SU-DHL-6 (cell line): ENCODE measurements at regions not wholly inside any gene's neighbourhood (a gene's known extent, or its start where the extent isn't known, plus 50 kb on each side); places are given as distances from the start of the nearest gene placed in this dataset.

ENCODE experiments used
- EZH2phosphoT487 ChIP-seq: fragments of 200-600 bp; sonication (generic), shearing (Covaris generic); conservative IDR thresholded peaks from 2 replicates; pipeline ENCODE4 v1.6.1; 2018; ENCODE audit warnings: mild to moderate bottlenecking, antibody characterized with exemption, low read length, moderate library complexity, mixed read lengths
- TF ChIP-seq, protein P1 (sequence below): fragments of 200-600 bp; sonication (generic); IDR thresholded peaks from one replicate; pipeline ENCODE4 v1.5.1; 2017; ENCODE audit warnings: antibody characterized with exemption, mild to moderate bottlenecking, low read length, moderate library complexity; ENCODE audit not compliant: insufficient read depth, poor library complexity, severe bottlenecking

GRCh38 chr15:66954601-66955000, 110.8 kb upstream of the SMAD3 start:
- TF ChIP-seq, protein P1, sequence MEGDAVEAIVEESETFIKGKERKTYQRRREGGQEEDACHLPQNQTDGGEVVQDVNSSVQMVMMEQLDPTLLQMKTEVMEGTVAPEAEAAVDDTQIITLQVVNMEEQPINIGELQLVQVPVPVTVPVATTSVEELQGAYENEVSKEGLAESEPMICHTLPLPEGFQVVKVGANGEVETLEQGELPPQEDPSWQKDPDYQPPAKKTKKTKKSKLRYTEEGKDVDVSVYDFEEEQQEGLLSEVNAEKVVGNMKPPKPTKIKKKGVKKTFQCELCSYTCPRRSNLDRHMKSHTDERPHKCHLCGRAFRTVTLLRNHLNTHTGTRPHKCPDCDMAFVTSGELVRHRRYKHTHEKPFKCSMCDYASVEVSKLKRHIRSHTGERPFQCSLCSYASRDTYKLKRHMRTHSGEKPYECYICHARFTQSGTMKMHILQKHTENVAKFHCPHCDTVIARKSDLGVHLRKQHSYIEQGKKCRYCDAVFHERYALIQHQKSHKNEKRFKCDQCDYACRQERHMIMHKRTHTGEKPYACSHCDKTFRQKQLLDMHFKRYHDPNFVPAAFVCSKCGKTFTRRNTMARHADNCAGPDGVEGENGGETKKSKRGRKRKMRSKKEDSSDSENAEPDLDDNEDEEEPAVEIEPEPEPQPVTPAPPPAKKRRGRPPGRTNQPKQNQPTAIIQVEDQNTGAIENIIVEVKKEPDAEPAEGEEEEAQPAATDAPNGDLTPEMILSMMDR: no peak
- no peak for TF ChIP-seq EZH2phosphoT487
